WTC11 (cell line): ENCODE measurements at regions not wholly inside any gene's neighbourhood (a gene's known extent, or its start where the extent isn't known, plus 50 kb on each side); places are given as distances from the start of the nearest gene placed in this dataset.
"Not testable (repeated sequence)": the region's sequence is repeated elsewhere in the genome, so short reads cannot be mapped to it uniquely, and the experiment has no call there.

Experiments used
- ATAC-seq: fragments of 200-7000 bp; cut with Tn5 transposase; 2 replicates; pipeline ENCODE4 v1.10.0; 2021; ENCODE audit warnings: mild to moderate bottlenecking, moderate library complexity
- CTCF ChIA-PET: fragments of 300-600 bp; sonication (Branson Sonifier 250); formaldehyde crosslinking; loops from one replicate; lab custom pipeline; 2021; ENCODE audit warnings: antibody characterized with exemption; lab: Charles Lee
- POLR2A ChIA-PET: fragments of 350-600 bp; sonication (Branson Sonifier 250); formaldehyde crosslinking; loops from one replicate; lab custom pipeline; 2021; ENCODE audit warnings: antibody characterized with exemption; lab: Charles Lee
- DNase-seq: peaks from one replicate; pipeline ENCODE4 v3.0.0; 2021; ENCODE audit warnings: low spot score
- H3K27ac Mint-ChIP-seq: 2 replicates; pipeline ENCODE4 v1.8.0; 2021; ENCODE audit warnings: mixed read lengths
- H3K27me3 Mint-ChIP-seq: 2 replicates; pipeline ENCODE4 v1.8.0; 2021; ENCODE audit warnings: low read depth, mild to moderate bottlenecking, moderate library complexity, mixed read lengths
- H3K36me3 Mint-ChIP-seq: 2 replicates; pipeline ENCODE4 v1.8.0; 2021; ENCODE audit warnings: mixed read lengths
- H3K4me1 Mint-ChIP-seq: 2 replicates; pipeline ENCODE4 v1.8.0; 2022; ENCODE audit warnings: mixed read lengths
- H3K4me3 Mint-ChIP-seq: 2 replicates; pipeline ENCODE4 v1.8.0; 2021; ENCODE audit warnings: mild to moderate bottlenecking, moderate library complexity, mixed read lengths
- H3K9me3 Mint-ChIP-seq: 2 replicates; pipeline ENCODE4 v1.8.0; 2021; ENCODE audit warnings: mixed read lengths
- ARID4B ChIP-seq: sonication (generic); formaldehyde crosslinking; IDR thresholded peaks from 2 replicates; pipeline ENCODE4 v1.8.0; 2023; ENCODE audit warnings: missing genetic modification reagents, mild to moderate bottlenecking, borderline replicate concordance
- ATF6 ChIP-seq: sonication (generic); formaldehyde crosslinking; IDR thresholded peaks from 2 replicates; pipeline ENCODE4 v1.8.1; 2023; ENCODE audit warnings: mild to moderate bottlenecking, missing genetic modification reagents
- ELF4 ChIP-seq: sonication (generic); formaldehyde crosslinking; IDR thresholded peaks from 2 replicates; pipeline ENCODE4 v1.8.1; 2022; ENCODE audit warnings: low read depth, mild to moderate bottlenecking, moderate library complexity, missing genetic modification reagents
- FOXJ3 ChIP-seq: sonication (generic); formaldehyde crosslinking; IDR thresholded peaks from 2 replicates; pipeline ENCODE4 v1.9.0; 2021; ENCODE audit warnings: missing genetic modification reagents, mild to moderate bottlenecking, borderline replicate concordance
- MLX ChIP-seq: sonication (generic); formaldehyde crosslinking; IDR thresholded peaks from 2 replicates; pipeline ENCODE4 v1.8.1; 2023; ENCODE audit warnings: mild to moderate bottlenecking, missing genetic modification reagents, moderate library complexity
- NFYB ChIP-seq: sonication (generic); formaldehyde crosslinking; conservative IDR thresholded peaks from 2 replicates; pipeline ENCODE4 v1.8.0; 2022; ENCODE audit warnings: low read depth, missing genetic modification reagents
- RELA ChIP-seq: sonication (generic); formaldehyde crosslinking; IDR thresholded peaks from 2 replicates; pipeline ENCODE4 v1.8.1; 2022; ENCODE audit warnings: missing genetic modification reagents, mild to moderate bottlenecking, borderline replicate concordance
- SP1 ChIP-seq: sonication (generic); formaldehyde crosslinking; conservative IDR thresholded peaks from 2 replicates; pipeline ENCODE4 v1.8.1; 2022; ENCODE audit warnings: missing genetic modification reagents
- USF1 ChIP-seq: sonication (generic); formaldehyde crosslinking; IDR thresholded peaks from 2 replicates; pipeline ENCODE4 v1.8.0; 2022; ENCODE audit warnings: mild to moderate bottlenecking, missing genetic modification reagents
- ZNF121 ChIP-seq: sonication (generic); formaldehyde crosslinking; IDR thresholded peaks from 2 replicates; pipeline ENCODE4 v1.8.0; 2023; ENCODE audit warnings: missing genetic modification reagents
- ZNF138 ChIP-seq: sonication (generic); formaldehyde crosslinking; conservative IDR thresholded peaks from 2 replicates; pipeline ENCODE4 v1.8.1; 2022; ENCODE audit warnings: mild to moderate bottlenecking, moderate library complexity, missing genetic modification reagents
- ZNF423 ChIP-seq: fragments of 250-450 bp; sonication (Bioruptor Pico); IDR thresholded peaks from 2 replicates; pipeline ENCODE4 v2.1.2; 2022; ENCODE audit warnings: mild to moderate bottlenecking, moderate library complexity
- TF ChIP-seq, protein P1 (sequence below): fragments of 250-450 bp; sonication (Bioruptor Pico); IDR thresholded peaks from 2 replicates; pipeline ENCODE4 v2.1.2; 2022; ENCODE audit warnings: mild to moderate bottlenecking, moderate library complexity

DNA sequence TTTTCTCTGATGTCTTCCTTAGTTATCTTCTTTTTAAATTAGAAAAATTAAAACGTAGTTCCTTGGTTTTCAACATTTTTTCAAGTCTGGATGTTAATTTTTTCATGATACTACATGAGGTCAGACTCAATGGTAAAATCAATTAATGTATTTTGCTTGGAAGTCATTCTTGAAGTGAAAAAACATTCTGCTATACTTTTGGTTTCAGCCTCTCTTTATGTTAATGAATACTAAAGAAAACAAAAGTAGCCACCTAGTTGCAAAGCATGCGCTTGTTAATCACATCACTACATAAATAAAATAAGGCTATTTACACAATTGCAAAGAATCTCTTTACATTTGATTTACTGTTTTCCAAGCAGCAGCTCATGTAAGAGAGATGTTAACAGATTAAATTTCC is 170.4 kb downstream of the LIPI start (continued):
- TF ChIP-seq ARID4B (CRISPR knock-in tag) (no peak), ATF6 (no peak), FOXJ3 (CRISPR knock-in tag) (no peak), RELA (no peak), ZNF121 (CRISPR knock-in tag) (no peak), NFYB (CRISPR knock-in tag) (no peak), ZNF138 (CRISPR knock-in tag) (no peak), ZNF423 (CRISPR knock-in tag) (no peak), MLX (no peak), ELF4 (CRISPR knock-in tag) (no peak), USF1 (CRISPR knock-in tag) (no peak)
- TF ChIP-seq, protein P1, sequence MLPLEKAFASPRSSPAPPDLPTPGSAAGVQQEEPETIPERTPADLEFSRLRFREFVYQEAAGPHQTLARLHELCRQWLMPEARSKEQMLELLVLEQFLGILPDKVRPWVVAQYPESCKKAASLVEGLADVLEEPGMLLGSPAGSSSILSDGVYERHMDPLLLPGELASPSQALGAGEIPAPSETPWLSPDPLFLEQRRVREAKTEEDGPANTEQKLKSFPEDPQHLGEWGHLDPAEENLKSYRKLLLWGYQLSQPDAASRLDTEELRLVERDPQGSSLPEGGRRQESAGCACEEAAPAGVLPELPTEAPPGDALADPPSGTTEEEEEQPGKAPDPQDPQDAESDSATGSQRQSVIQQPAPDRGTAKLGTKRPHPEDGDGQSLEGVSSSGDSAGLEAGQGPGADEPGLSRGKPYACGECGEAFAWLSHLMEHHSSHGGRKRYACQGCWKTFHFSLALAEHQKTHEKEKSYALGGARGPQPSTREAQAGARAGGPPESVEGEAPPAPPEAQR (CRISPR knock-in tag): no peak
- TF ChIP-seq, all 79 proteins: peak for 0

DNA sequence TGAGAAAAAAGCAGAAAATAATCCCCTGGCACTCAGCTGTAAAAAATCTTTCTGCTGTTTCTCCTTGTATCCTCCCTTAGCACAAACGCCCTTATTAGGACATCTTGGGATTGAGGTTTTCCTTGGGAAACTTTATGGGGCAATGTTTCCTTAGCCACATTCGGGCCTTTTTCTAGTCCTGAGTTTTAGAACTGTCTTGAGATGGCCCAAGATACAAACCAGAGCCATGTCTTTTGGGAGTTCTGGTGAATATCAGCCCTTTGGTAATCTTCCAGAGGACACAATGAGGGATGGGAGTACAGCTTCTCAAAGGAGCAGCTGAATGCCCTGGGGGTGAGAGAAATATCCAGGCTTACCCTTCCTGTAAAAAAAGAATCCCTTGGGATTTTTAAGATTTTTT is 182.1 kb downstream of the LIPI start:
- ATAC-seq, DNase-seq, H3K27ac Mint-ChIP-seq, POLR2A ChIA-PET, H3K9me3 Mint-ChIP-seq, H3K27me3 Mint-ChIP-seq, CTCF ChIA-PET, H3K36me3 Mint-ChIP-seq: not testable (repeated sequence)
- H3K4me1 Mint-ChIP-seq: peaks cover 22% of the 10 kb centered on the region
- H3K4me3 Mint-ChIP-seq: peak overlapping the region; percentile 92

GRCh38 chr21:14027235-14027869 is 183.4 kb downstream of the LIPI start:
- POLR2A ChIA-PET, H3K27me3 Mint-ChIP-seq, H3K9me3 Mint-ChIP-seq, H3K36me3 Mint-ChIP-seq: not testable (repeated sequence)
- 0 out of 2 replicates have a peak, but pooled peaks have one; percentile 31 for TF ChIP-seq SP1
- TF ChIP-seq NFYB (CRISPR knock-in tag): peak; percentile 76
- DNase-seq: peak; percentile 89
- H3K4me1 Mint-ChIP-seq: peaks cover 22% of the 10 kb centered on the region
- ATAC-seq: peak; percentile 99
- H3K27ac Mint-ChIP-seq: peak overlapping the region; percentile 83
- peak overlapping the region; percentile 92 for H3K4me3 Mint-ChIP-seq
- CTCF ChIA-PET: interaction anchor here (0.9 kb wide), 1 partner anchor 93 kb away, joined by 3 read pairs; no protein-coding TSS in a partner anchor

GRCh38 chr21:14020108-14020507 is 190.6 kb downstream of the LIPI start:
- CTCF ChIA-PET, DNase-seq, H3K27ac Mint-ChIP-seq, ATAC-seq, POLR2A ChIA-PET, H3K4me1 Mint-ChIP-seq, H3K4me3 Mint-ChIP-seq: not testable (repeated sequence)
- Mint-ChIP-seq H3K9me3 (peaks cover 26% of the 10 kb centered on the region), H3K36me3 (peaks cover 17% of the 10 kb centered on the region), H3K27me3 (peaks cover 14% of the 10 kb centered on the region)

GRCh38 chr21:14015841-14016240 is 194.9 kb downstream of the LIPI start:
- H3K4me1 Mint-ChIP-seq, CTCF ChIA-PET, DNase-seq, ATAC-seq, H3K27ac Mint-ChIP-seq, POLR2A ChIA-PET, H3K4me3 Mint-ChIP-seq: not testable (repeated sequence)
- peaks cover 23% of the 10 kb centered on the region for H3K9me3 Mint-ChIP-seq
- peaks cover 21% of the 10 kb centered on the region for H3K36me3 Mint-ChIP-seq
- peaks cover 15% of the 10 kb centered on the region for H3K27me3 Mint-ChIP-seq

- ATAC-seq, H3K4me3 Mint-ChIP-seq, H3K27ac Mint-ChIP-seq, POLR2A ChIA-PET, CTCF ChIA-PET, H3K27me3 Mint-ChIP-seq, DNase-seq, H3K4me1 Mint-ChIP-seq: not testable (repeated sequence)
- peaks cover 17% of the 10 kb centered on the region for H3K36me3 Mint-ChIP-seq
- peaks cover 11% of the 10 kb centered on the region for H3K9me3 Mint-ChIP-seq
Measured at GRCh38 chr21:14013623-14014498, 196.9 kb downstream of the LIPI start.
